ENCODE measurements at regions not wholly inside any gene's neighbourhood (a gene's known extent, or its start where the extent isn't known, plus 50 kb on each side); places are given as distances from the start of the nearest gene placed in this dataset.

- DNase-seq = no peak
- POLR2A ChIA-PET = no interaction called here
- H3K36me3 ChIP-seq (ENCODE audit: control insufficient read depth in 4 of 4, insufficient read depth in 4 of 4, low read length in 3 of 4) = no peaks in the 10 kb centered on the region
- no peaks in the 10 kb centered on the region for H3K4me1 ChIP-seq (ENCODE audit: control extremely low read depth in 1 of 4, control insufficient read depth in 4 of 4, insufficient read depth in 4 of 4, low read length in 3 of 4)
- H3K27ac ChIP-seq (ENCODE audit: insufficient read depth in 1 of 2, low read depth in 1 of 2, low read length in 2 of 2, poor library complexity in 1 of 2, severe bottlenecking in 2 of 2) = no peak overlapping the region
- H3K9me3 ChIP-seq (ENCODE audit: control extremely low read depth in 1 of 5, control insufficient read depth in 4 of 5, insufficient read depth in 2 of 5, low read depth in 1 of 5, low read length in 4 of 5) = peaks cover 0 to 1% (median 0%) of the 10 kb centered on the region in 5 experiments
- no peak overlapping the region for H3K4me3 ChIP-seq (ENCODE audit: control insufficient read depth in 1 of 7, extremely low read depth in 1 of 7, insufficient read depth in 4 of 7, low read depth in 2 of 7, low read length in 6 of 7)
- CTCF ChIA-PET = no interaction called here
- H3K27me3 ChIP-seq (replicated peaks in 2 of 5; ENCODE audit: control insufficient read depth in 4 of 5, insufficient read depth in 5 of 5, low read length in 4 of 5) = peaks cover 0 to 2% (median 0%) of the 10 kb centered on the region in 5 experiments
- 80% methylated on average over 6 of the region's 7 CpGs for WGBS (ENCODE audit: insufficient coverage)
Observed at GRCh38 chr16:22763437-22764080, 50.4 kb upstream of the HS3ST2 start.
